Neural crest cell (in vitro differentiated cells): ENCODE measurements at regions not wholly inside any gene's neighbourhood (a gene's known extent, or its start where the extent isn't known, plus 50 kb on each side); places are given as distances from the start of the nearest gene placed in this dataset.

Experiments used
- DNase-seq: peaks from one replicate; pipeline ENCODE4 v3.0.0; 2021; ENCODE audit warnings: low read depth, mixed read lengths, low spot score
- H3K27ac Mint-ChIP-seq: one replicate; pipeline ENCODE4 v1.8.0; 2021; ENCODE audit warnings: mild to moderate bottlenecking, mixed read lengths; ENCODE audit not compliant: unreplicated experiment
- H3K27me3 Mint-ChIP-seq: 2 replicates; pipeline ENCODE4 v1.8.0; 2021; ENCODE audit warnings: low read depth, mild to moderate bottlenecking, mixed read lengths
- H3K36me3 Mint-ChIP-seq: 2 replicates; pipeline ENCODE4 v1.8.0; 2021; ENCODE audit warnings: low read depth, mild to moderate bottlenecking, mixed read lengths
- H3K4me1 Mint-ChIP-seq: 2 replicates; pipeline ENCODE4 v1.8.0; 2021; ENCODE audit warnings: mixed read lengths
- H3K4me3 Mint-ChIP-seq: one replicate; pipeline ENCODE4 v1.8.0; 2021; ENCODE audit warnings: mild to moderate bottlenecking, mixed read lengths
- H3K9me3 Mint-ChIP-seq: 2 replicates; pipeline ENCODE4 v1.8.0; 2021; ENCODE audit warnings: mixed read lengths
- TF ChIP-seq, protein P1 (sequence below): fragments of 200-600 bp; sonication (generic); conservative IDR thresholded peaks from 2 replicates; pipeline ENCODE4 v1.5.0; 2021; ENCODE audit warnings: antibody characterized with exemption, mild to moderate bottlenecking

DNA sequence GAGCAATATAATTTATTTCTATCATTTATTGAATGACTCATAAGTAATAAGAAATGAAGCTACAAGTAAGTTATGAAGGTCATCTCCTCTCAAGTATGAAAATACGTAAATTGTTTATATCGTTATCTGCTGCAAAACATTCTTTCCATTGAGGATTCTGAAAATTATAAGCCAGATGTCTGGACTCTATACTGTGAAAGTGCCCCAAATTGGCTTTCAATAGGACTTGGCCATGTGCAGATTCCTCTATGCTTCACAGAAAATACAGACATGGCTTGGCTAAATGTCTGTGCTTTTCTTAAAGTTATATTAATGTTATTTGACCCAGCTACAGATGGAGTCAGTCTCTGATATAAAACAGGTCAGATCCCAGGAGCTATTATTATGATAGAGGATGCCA is 2109.9 kb upstream of the AGA start:
- Mint-ChIP-seq H3K36me3 (peaks cover 2% of the 10 kb centered on the region), H3K27ac (no peak overlapping the region), H3K4me1 (no peaks in the 10 kb centered on the region), H3K4me3 (no peak overlapping the region), H3K27me3 (no peaks in the 10 kb centered on the region), H3K9me3 (peaks cover 11% of the 10 kb centered on the region)
- TF ChIP-seq, protein P1, sequence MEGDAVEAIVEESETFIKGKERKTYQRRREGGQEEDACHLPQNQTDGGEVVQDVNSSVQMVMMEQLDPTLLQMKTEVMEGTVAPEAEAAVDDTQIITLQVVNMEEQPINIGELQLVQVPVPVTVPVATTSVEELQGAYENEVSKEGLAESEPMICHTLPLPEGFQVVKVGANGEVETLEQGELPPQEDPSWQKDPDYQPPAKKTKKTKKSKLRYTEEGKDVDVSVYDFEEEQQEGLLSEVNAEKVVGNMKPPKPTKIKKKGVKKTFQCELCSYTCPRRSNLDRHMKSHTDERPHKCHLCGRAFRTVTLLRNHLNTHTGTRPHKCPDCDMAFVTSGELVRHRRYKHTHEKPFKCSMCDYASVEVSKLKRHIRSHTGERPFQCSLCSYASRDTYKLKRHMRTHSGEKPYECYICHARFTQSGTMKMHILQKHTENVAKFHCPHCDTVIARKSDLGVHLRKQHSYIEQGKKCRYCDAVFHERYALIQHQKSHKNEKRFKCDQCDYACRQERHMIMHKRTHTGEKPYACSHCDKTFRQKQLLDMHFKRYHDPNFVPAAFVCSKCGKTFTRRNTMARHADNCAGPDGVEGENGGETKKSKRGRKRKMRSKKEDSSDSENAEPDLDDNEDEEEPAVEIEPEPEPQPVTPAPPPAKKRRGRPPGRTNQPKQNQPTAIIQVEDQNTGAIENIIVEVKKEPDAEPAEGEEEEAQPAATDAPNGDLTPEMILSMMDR, result no peak
- DNase-seq, result no peak

DNA sequence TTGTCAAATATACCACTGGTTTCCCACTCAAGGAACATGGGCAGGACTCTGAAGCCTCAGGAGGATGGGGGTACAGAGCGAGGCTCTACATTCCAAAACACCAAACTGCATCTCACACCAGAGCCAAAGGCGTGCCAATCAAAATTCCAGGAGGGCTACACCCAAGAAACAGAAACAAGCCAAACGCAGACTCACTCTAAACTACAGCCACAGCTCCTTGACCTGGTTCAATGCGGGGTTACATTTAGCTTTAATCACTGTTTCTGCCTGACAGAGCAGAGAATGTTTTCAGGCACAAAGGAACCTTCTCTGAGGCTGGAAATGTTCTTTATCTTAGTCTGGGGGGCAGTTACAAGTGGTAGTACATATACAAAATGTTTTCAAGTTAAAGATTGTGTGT is 2121.5 kb upstream of the AGA start:
- Mint-ChIP-seq H3K36me3 (no peaks in the 10 kb centered on the region), H3K9me3 (peaks cover 10% of the 10 kb centered on the region), H3K27ac (no peak overlapping the region), H3K27me3 (no peaks in the 10 kb centered on the region), H3K4me3 (no peak overlapping the region), H3K4me1 (peaks cover 4% of the 10 kb centered on the region)
- DNase-seq, result no peak
- TF ChIP-seq, protein P1, result no peak

DNA sequence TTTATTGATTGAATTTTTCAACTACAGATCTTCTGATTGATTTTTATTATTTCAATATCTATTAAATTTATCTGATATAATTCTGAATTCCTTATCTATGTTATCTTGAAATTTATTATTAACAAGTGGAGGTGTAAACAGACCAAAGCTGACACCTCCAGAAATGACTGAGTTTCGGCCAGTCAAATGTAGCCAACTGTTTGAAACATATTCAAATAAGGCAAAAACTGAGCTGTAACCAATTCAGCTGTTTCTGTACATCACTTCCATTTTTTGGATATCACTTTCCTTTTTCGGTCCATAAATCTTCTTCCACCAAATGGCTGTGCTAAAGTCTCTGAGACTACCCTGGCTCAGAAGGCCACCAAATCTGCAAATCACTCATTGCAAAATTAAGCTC is 2127.3 kb upstream of the AGA start:
- Mint-ChIP-seq H3K27ac (no peak overlapping the region), H3K4me3 (no peak overlapping the region), H3K27me3 (no peaks in the 10 kb centered on the region), H3K36me3 (no peaks in the 10 kb centered on the region), H3K4me1 (no peaks in the 10 kb centered on the region), H3K9me3 (peaks cover 16% of the 10 kb centered on the region)
- TF ChIP-seq, protein P1, result no peak
- DNase-seq, result no peak

DNA sequence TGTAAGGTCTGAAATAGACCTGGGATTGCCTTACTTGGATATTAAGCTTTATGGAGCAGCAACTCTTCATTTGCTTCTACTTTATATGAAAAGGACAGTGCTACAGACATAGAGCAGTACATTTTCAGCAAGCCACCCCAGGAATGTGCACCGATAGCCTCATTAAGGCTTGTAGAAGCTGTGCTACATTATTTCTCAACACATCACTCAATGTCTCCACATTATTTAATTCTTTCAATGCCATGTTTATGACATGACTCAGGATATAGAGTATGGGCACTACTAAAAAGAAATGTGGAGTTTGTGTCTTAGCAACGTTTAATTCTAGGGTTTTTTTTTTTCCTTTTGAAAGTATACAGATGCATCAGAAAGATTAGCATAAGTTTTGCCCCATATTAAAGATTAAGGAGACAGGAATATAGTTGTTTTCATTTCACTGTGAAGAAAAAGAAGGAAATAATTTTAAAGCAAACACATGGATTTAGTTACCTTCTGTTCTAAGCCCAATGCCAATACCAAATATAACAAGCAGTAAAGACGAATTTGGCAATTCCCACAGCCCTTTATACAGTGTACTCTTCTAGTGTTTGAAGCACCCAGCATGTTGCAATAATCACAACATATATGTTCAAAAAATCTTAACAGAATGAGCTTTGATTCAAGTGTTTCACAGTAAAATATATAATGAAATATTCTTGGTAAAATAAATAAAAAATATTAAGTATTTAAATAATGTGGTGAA is 2140.1 kb upstream of the AGA start:
- no peak overlapping the region for H3K4me3 Mint-ChIP-seq
- TF ChIP-seq, protein P1, result no peak
- DNase-seq, result no peak
- H3K36me3 Mint-ChIP-seq, result no peaks in the 10 kb centered on the region
- H3K9me3 Mint-ChIP-seq, result no peaks in the 10 kb centered on the region
- no peaks in the 10 kb centered on the region for H3K27me3 Mint-ChIP-seq
- peaks cover 5% of the 10 kb centered on the region for H3K4me1 Mint-ChIP-seq
- H3K27ac Mint-ChIP-seq, result no peak overlapping the region

DNA sequence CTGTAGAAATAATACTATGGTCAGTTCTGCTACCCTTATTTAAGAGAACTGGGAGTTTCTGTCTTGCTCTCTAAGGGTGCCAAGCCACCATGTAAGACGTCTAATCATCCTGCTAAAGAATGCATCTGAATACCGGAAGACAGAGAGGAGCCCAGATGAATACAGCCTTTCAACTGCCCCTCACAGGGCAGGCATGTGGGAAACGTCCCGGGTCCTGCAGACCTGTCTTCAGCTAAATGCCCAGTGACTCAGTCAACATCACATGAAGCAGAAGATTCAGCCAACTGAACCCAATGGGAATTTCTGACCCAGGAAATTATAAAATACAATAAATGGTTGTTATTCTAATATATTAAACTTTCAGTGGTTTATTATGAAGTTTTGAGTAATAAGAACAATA is 2141.0 kb upstream of the AGA start:
- TF ChIP-seq, protein P1, result no peak
- Mint-ChIP-seq H3K9me3 (no peaks in the 10 kb centered on the region), H3K27me3 (no peaks in the 10 kb centered on the region), H3K27ac (no peak overlapping the region), H3K4me1 (peaks cover 5% of the 10 kb centered on the region), H3K36me3 (no peaks in the 10 kb centered on the region), H3K4me3 (no peak overlapping the region)
- DNase-seq, result no peak
